ENCODE measurements at regions not wholly inside any gene's neighbourhood (a gene's known extent, or its start where the extent isn't known, plus 50 kb on each side); places are given as distances from the start of the nearest gene placed in this dataset.

- TF ChIP-seq CTCF (IDR thresholded peaks at IDR 0.05) (no peak), POLR2A (IDR thresholded peaks at IDR 0.05) (no peak)
Observed at GRCh38 chr16:79985606-79986005, 385.1 kb upstream of the MAF start.

Data from right lobe of liver (tissue), 4 donors.